Ovary (tissue), 7 donors: ENCODE measurements at regions not wholly inside any gene's neighbourhood (a gene's known extent, or its start where the extent isn't known, plus 50 kb on each side); places are given as distances from the start of the nearest gene placed in this dataset.
"Not testable (repeated sequence)": the region's sequence is repeated elsewhere in the genome, so short reads cannot be mapped to it uniquely, and the experiment has no call there.

Source experiments
- DNase-seq, 5 donors: peaks; one replicate each; pipeline ENCODE4 v3.0.0-alpha.2; 2019 to 2020
- H3K27ac ChIP-seq, 2 donors: fragments of 200-600 bp; one replicate each; pipeline versions ENCODE4 v1.5.1 to v1.8.0; 2019 to 2022
- H3K27me3 ChIP-seq: fragments of 200-600 bp; one replicate; pipeline ENCODE4 v1.8.0; 2022
- H3K36me3 ChIP-seq: fragments of 200-600 bp; sonication (generic); one replicate; pipeline ENCODE4 v1.5.1; 2019
- H3K4me1 ChIP-seq: one replicate; pipeline ENCODE4 v1.8.1; 2013; ENCODE audit warnings: mild to moderate bottlenecking, moderate library complexity; ENCODE audit not compliant: insufficient read depth
- H3K4me3 ChIP-seq: fragments of 200-600 bp; sonication (generic); one replicate; pipeline ENCODE4 v1.5.1; 2017
- H3K9me3 ChIP-seq, 2 donors: fragments of 200-600 bp in 1 of 2; sonication (generic) in 1 of 2; one replicate each; pipeline versions ENCODE4 v1.5.1 to v1.8.1; 2013 to 2019; ENCODE audit warnings: mild to moderate bottlenecking in 1 of 2, moderate library complexity in 1 of 2
- EP300 ChIP-seq: sonication (generic); formaldehyde crosslinking; IDR thresholded peaks from one replicate; pipeline ENCODE4 v1.6.1; 2017; ENCODE audit warnings: antibody characterized with exemption
- POLR2A ChIP-seq: fragments of 450-650 bp; IDR thresholded peaks from one replicate; pipeline ENCODE4 v1.6.1; 2017; ENCODE audit warnings: antibody characterized with exemption, mild to moderate bottlenecking, moderate library complexity
- WGBS, 3 donors: extraction: QIAGEN DNeasy Blood & Tissue Kit in 1 of 3; methylation state at CpG; one replicate each; pipeline versions ENCODE4 v1.1.5 to v1.1.7; 2013 to 2017; 5-methylcytosine and 5-hydroxymethylcytosine counted together
- intact Hi-C, 4 donors: fragments of 100-400 bp; cut with DNase I; formaldehyde crosslinking; loops; one replicate each; pipeline versions ENCODE4 v1.11.0 to v1.15.1; 2022 to 2023
- TF ChIP-seq, protein P1 (sequence below), 3 donors: fragments of 450-650 bp in 2 of 3; fragments of 200-600 bp in 1 of 3; IDR thresholded peaks; one replicate each; pipeline versions ENCODE4 v1.5.1 to v1.8.0; 2016 to 2022; ENCODE audit warnings: antibody characterized with exemption in 3 of 3, mild to moderate bottlenecking in 1 of 3
- donor health status: DM: no; HTN: no; CAD: no; lungs with moderate emphysema.
- donor health status: DM: no; HTN: no; CAD: no.
- donor health status: Bipolar disorder and iron deficiency.
- donor health status: DM: no; HTN: no; CAD: no.
- donor health status: DM: yes; HTN: yes; CAD: no.

DNA sequence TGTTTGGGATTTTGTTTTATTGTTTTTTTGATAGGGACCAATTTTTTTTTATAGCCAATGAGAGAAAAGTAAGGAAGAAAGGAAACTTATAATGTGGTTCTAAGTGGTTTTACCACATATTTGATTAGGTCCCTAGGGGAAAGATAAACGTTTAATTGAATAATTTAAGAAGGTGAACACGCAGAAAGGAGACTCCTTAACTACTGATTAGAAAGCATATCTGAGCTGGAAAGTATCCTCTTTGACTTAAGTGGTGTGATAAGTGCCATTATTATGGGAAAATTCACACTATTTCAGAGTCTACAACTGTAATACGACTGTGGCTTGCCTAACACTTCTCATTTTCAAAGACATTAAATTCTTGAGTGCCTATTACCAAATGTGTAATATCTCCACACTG lies 106.5 kb upstream of the GRAMD1B start:
- H3K4me3 ChIP-seq, result no peak overlapping the region
- 16 to 24% (median 20%) methylated on average over 3 of the region's 3 CpGs for WGBS, 3 donors
- intact Hi-C loops, result no loop called here
- H3K4me1 ChIP-seq, result no peaks in the 10 kb centered on the region
- H3K9me3 ChIP-seq, result no peaks in the 10 kb centered on the region
- TF ChIP-seq POLR2A (no peak), EP300 (no peak)
- TF ChIP-seq, protein P1, sequence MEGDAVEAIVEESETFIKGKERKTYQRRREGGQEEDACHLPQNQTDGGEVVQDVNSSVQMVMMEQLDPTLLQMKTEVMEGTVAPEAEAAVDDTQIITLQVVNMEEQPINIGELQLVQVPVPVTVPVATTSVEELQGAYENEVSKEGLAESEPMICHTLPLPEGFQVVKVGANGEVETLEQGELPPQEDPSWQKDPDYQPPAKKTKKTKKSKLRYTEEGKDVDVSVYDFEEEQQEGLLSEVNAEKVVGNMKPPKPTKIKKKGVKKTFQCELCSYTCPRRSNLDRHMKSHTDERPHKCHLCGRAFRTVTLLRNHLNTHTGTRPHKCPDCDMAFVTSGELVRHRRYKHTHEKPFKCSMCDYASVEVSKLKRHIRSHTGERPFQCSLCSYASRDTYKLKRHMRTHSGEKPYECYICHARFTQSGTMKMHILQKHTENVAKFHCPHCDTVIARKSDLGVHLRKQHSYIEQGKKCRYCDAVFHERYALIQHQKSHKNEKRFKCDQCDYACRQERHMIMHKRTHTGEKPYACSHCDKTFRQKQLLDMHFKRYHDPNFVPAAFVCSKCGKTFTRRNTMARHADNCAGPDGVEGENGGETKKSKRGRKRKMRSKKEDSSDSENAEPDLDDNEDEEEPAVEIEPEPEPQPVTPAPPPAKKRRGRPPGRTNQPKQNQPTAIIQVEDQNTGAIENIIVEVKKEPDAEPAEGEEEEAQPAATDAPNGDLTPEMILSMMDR (IDR thresholded peaks at IDR 0.05), result no peak
- no peaks in the 10 kb centered on the region for H3K36me3 ChIP-seq
- H3K27me3 ChIP-seq, result no peaks in the 10 kb centered on the region
- H3K27ac ChIP-seq, result no peak overlapping the region
- no peak for DNase-seq

DNA sequence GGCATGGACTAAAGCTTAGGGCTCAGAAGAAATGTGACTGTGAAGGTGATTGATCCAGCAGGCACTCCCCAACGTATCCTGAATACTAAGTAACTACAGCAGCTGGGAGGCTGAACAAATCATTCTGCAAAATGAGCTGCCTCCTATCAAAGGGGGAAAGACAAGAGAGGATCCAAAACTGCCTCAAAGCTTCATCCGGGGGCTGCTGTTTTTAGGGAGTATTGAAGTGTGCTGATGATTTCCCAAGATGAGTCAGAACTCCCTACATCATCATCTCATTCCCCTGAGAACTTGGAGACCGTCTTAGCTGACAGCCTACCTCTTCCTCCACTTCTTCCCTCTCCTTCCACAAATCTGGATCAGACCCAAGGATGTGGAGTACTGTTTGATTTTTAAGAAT lies 108.4 kb upstream of the GRAMD1B start:
- Histone ChIP-seq H3K27ac (no peak overlapping the region), H3K9me3 (no peaks in the 10 kb centered on the region), H3K27me3 (no peaks in the 10 kb centered on the region), H3K36me3 (no peaks in the 10 kb centered on the region), H3K4me1 (no peaks in the 10 kb centered on the region), H3K4me3 (no peak overlapping the region)
- no peak for DNase-seq
- TF ChIP-seq, protein P1 (IDR thresholded peaks at IDR 0.05), result no peak
- TF ChIP-seq EP300 (no peak), POLR2A (no peak)
- intact Hi-C loops, result no loop called here
- WGBS, 3 donors, result 8 to 11% (median 10%) methylated on average over 3 of the region's 3 CpGs

DNA sequence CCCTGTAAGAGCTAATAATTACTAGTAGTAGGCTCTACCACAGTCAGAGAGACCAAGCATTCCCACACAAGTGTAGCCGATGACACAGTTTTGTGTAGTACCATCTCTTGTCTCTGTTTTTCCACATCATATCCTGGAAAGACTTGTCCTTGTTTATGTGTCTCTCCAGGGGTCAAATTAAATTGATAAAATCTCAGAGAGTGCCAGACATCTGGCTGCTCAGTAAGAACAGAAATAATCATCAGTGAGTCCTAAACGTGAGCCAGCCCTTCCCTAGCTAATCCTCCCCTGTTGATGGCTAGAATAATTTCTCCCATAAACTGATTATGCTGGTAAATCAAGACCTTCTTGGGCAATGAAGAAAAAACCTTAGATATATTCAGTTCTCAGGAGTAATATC lies 111.4 kb upstream of the GRAMD1B start:
- H3K27me3 ChIP-seq, result no peaks in the 10 kb centered on the region
- H3K4me1 ChIP-seq, result no peaks in the 10 kb centered on the region
- H3K4me3 ChIP-seq, result no peak overlapping the region
- TF ChIP-seq POLR2A (no peak), EP300 (no peak)
- TF ChIP-seq, protein P1 (IDR thresholded peaks at IDR 0.05), result no peak
- DNase-seq, result no peak
- H3K36me3 ChIP-seq, result no peaks in the 10 kb centered on the region
- WGBS, 3 donors, result 42 to 53% (median 48%) methylated on average over 2 of the region's 2 CpGs
- no peak overlapping the region for H3K27ac ChIP-seq
- intact Hi-C loops, result no loop called here
- H3K9me3 ChIP-seq, result no peaks in the 10 kb centered on the region

DNA sequence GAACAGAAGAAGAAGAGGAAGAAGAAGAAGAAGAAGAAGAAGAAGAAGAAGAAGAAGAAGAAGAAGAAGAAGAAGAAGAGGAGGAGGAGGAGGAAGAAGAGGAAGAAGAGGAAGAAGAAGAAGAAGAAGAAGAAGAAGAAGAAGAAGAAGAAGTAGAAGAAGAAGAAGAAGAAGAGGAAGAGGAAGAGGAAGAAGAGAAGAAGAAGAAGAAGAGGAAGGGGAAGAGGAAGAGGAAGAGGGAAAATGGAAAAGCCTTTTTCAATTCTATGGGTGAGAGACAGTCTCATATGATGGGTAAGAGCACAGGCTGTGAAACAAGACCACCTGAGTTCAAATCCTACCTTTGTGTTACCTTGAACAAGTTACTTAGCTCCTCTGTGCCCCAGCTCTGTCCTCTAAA lies 111.9 kb upstream of the GRAMD1B start:
- H3K36me3 ChIP-seq, H3K4me3 ChIP-seq, H3K27ac ChIP-seq, DNase-seq, intact Hi-C loops, H3K9me3 ChIP-seq, H3K27me3 ChIP-seq, H3K4me1 ChIP-seq: not testable (repeated sequence)

DNA sequence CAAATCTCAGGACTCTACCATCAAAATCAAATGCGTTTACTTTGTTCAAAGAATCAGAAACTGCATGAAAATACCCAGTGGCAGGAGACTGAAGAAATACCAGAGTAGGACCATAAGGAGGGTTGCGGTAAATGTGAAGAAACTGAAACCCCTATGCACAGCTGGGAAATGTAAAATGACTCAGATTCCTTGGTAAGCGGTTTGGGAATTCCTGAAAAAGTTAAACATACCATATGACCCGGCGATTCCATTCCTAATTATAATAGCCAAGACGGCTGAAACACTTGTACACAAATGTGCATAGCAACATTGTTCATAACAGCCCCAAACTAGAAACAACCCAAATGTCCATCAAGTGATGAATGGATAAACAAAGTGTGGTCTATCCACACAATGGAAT lies 114.1 kb upstream of the GRAMD1B start:
- Histone ChIP-seq H3K27ac (no peak overlapping the region), H3K36me3 (no peaks in the 10 kb centered on the region), H3K4me3 (no peak overlapping the region), H3K9me3 (no peaks in the 10 kb centered on the region), H3K27me3 (no peaks in the 10 kb centered on the region), H3K4me1 (no peaks in the 10 kb centered on the region)
- intact Hi-C loops, result no loop called here
- TF ChIP-seq EP300, result no peak
- no peak for TF ChIP-seq POLR2A
- TF ChIP-seq, protein P1 (IDR thresholded peaks at IDR 0.05), result no peak
- 57 to 73% (median 60%) methylated on average over 6 of the region's 6 CpGs for WGBS, 3 donors
- no peak for DNase-seq
